Mucosa of descending colon (tissue), 3 donors: ENCODE measurements at regions not wholly inside any gene's neighbourhood (a gene's known extent, or its start where the extent isn't known, plus 50 kb on each side); places are given as distances from the start of the nearest gene placed in this dataset.
"Not testable (repeated sequence)": the region's sequence is repeated elsewhere in the genome, so short reads cannot be mapped to it uniquely, and the experiment has no call there.

Source experiments
- ATAC-seq: fragments of 200-7000 bp; cut with Tn5 transposase; one replicate; pipeline ENCODE4 v1.9.1; 2020; ENCODE audit warnings: mild to moderate bottlenecking, moderate library complexity
- DNase-seq, 3 donors: peaks; one replicate each; pipeline ENCODE4 v3.0.0-alpha.2; 2020
- H3K36me3 ChIP-seq: fragments of 200-600 bp; one replicate; pipeline ENCODE4 v1.8.0; 2021; ENCODE audit warnings: low read depth, mild to moderate bottlenecking
- H3K4me1 ChIP-seq: fragments of 200-600 bp; one replicate; pipeline ENCODE4 v1.8.0; 2021; ENCODE audit warnings: low read depth, mild to moderate bottlenecking
- H3K4me3 ChIP-seq: fragments of 200-600 bp; one replicate; pipeline ENCODE4 v1.8.0; 2021; ENCODE audit warnings: mild to moderate bottlenecking
- H3K9me3 ChIP-seq: fragments of 200-600 bp; one replicate; pipeline ENCODE4 v1.8.0; 2021; ENCODE audit warnings: mild to moderate bottlenecking
- CTCF ChIP-seq: fragments of 200-600 bp; IDR thresholded peaks from one replicate; pipeline ENCODE4 v1.8.0; 2022; ENCODE audit warnings: antibody characterized with exemption, mild to moderate bottlenecking
- intact Hi-C, 2 donors: fragments of 100-400 bp; cut with DNase I in 1 of 2; cut with micrococcal nuclease in 1 of 2; formaldehyde crosslinking; loops; one replicate each; pipeline versions ENCODE4 v1.11.0 to v1.11.1; 2022; cut with DNase I, micrococcal nuclease
- donor health status: DM: no; HTN: no; CAD: no; lungs with moderate emphysema.
- donor health status: DM: no; HTN: no; CAD: no.
- donor health status: DM: no; HTN: yes; CAD: no.

DNA sequence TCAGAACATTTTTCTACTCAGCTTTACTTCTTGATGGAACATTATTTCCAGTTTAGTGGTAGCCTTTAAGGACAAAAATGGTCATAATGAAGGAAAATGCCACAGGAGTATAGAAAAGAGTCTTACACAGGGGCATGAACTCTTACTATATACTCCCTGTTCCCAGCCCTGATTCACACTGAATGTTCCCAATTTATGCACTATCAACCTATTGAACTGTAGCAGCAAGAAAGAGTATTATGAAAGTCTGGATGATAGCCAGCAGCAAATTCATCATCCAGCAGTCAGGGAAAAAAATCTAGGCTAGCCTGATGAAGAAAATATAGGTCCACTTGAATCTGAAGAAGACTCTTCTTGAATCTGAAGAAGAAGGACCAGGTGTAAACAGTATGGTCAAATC lies 1170.3 kb upstream of the CHAC2 start:
- DNase-seq (no peak), ATAC-seq (no peak)
- no peaks in the 10 kb centered on the region for H3K36me3 ChIP-seq
- TF ChIP-seq CTCF, result no peak
- intact Hi-C loops, result no loop called here
- no peak overlapping the region for H3K4me3 ChIP-seq
- peaks cover 10% of the 10 kb centered on the region for H3K9me3 ChIP-seq
- no peaks in the 10 kb centered on the region for H3K4me1 ChIP-seq

- ATAC-seq, result no peak
Measured at GRCh38 chr2:52594026-52594425, 1173.6 kb upstream of the CHAC2 start.

DNA sequence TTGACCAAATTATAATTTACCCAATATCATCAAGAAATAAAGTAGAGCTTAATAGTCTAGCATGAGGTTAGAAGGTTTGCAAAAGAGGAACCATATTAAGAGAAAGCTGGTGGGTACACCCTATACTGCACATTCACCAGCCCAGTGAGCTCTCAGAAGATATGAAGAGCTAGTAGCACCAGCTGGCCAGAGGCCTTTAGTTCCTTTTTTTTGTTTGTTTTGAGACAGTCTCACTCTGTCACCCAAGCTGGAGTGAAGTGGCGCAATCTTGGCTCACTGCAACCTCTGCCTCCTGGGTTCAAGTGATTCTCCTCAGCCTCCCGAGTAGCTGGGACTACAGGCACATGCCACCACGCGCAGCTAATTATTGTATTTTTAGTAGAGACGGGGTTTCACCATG lies 1183.5 kb upstream of the CHAC2 start:
- H3K4me3 ChIP-seq, DNase-seq, H3K36me3 ChIP-seq, intact Hi-C loops, ATAC-seq, H3K4me1 ChIP-seq: not testable (repeated sequence)
- H3K9me3 ChIP-seq, result peaks cover 16% of the 10 kb centered on the region

More at GRCh38 chr2:52594026-52594425, 1173.6 kb upstream of the CHAC2 start:
- peaks cover 22% of the 10 kb centered on the region for H3K9me3 ChIP-seq
- no peaks in the 10 kb centered on the region for H3K4me1 ChIP-seq
- TF ChIP-seq CTCF, result no peak
- intact Hi-C loops, result no loop called here
- no peaks in the 10 kb centered on the region for H3K36me3 ChIP-seq
- no peak for DNase-seq
- H3K4me3 ChIP-seq, result no peak overlapping the region

GRCh38 chr2:52572469-52572894 lies 1195.1 kb upstream of the CHAC2 start:
- ATAC-seq (no peak), DNase-seq (no peak)
- no peak for TF ChIP-seq CTCF
- H3K4me1 ChIP-seq, result no peaks in the 10 kb centered on the region
- H3K36me3 ChIP-seq, result no peaks in the 10 kb centered on the region
- H3K9me3 ChIP-seq, result peaks cover 38% of the 10 kb centered on the region
- intact Hi-C loops, result no loop called here
- H3K4me3 ChIP-seq, result no peak overlapping the region

DNA sequence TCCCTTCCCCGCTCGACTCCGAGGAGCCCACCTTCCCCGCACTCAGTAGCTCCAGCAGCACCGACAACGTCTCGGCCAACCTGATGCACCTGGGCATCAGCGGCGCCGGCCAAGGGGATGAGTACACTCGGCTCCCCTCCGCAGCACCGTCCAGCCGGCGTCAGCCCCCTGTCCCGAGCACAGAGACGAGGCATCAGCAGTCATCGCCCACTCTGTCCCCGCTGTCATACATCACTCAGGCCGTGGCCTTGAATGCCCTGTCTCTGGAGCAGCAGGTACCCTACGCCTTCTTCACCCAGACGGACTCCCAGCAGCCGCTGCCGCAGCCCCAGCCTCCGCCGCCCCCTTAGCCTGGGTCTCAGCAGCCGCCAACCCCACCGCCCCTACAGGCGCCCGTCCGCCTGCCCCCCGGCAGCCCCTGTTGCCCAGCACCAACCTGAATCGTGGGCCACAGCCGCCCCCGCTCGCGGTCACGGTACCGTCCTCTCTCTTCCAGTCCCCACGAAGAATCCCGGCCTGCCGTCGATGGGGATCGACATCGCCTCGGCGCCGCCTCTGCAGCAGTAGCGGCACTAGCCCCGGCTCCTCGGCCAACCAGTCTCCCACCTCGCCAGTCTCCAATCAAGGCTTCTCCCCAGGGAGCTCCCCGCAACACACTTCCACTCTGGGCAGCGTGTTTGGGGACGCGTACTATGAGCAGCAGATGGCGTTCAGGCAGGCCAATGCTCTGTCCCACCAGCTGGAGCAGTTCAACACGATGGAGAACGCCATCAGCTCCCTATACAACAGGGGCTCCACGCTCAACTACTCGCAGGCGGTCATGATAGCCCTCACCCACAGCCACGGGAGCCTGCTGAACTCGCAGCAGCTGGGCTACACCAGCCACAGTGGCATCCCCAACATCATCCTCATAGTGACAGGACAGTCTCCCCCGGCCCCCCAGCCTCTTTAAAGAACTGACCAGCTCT lies 1195.9 kb upstream of the CHAC2 start:
- DNase-seq (no peak), ATAC-seq (no peak)
- Histone ChIP-seq H3K9me3 (peaks cover 38% of the 10 kb centered on the region), H3K4me3 (no peak overlapping the region), H3K36me3 (no peaks in the 10 kb centered on the region), H3K4me1 (no peaks in the 10 kb centered on the region)
- intact Hi-C loops, result no loop called here
- TF ChIP-seq CTCF, result no peak

DNA sequence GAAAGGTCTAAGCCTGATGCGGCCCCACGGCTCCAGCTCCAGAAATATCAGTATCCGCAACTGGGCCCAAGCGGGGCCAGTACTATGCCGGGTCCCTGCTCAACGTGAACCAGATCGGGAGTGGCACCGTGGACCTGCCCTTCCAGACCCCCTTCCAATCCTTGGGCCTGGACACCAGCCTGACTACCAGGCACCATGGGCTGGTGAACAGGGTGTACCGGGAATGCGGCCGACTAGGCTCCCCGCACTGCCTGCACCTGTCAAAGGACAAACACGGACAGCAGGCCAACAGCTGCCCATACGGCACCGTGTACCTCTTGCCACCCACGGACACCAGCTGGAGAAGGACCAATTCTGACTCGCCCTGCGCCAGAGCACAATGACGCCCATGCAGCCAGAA lies 1196.9 kb upstream of the CHAC2 start:
- intact Hi-C loops, result no loop called here
- ATAC-seq, result no peak
- no peak for TF ChIP-seq CTCF
- DNase-seq, result no peak
- Histone ChIP-seq H3K36me3 (no peaks in the 10 kb centered on the region), H3K9me3 (peaks cover 38% of the 10 kb centered on the region), H3K4me1 (no peaks in the 10 kb centered on the region), H3K4me3 (no peak overlapping the region)
